CD14-positive monocyte (primary cell): ENCODE measurements at regions not wholly inside any gene's neighbourhood (a gene's known extent, or its start where the extent isn't known, plus 50 kb on each side); places are given as distances from the start of the nearest gene placed in this dataset.
A peak's percentile ranks its signal among the peaks of the same experiment; 100 is the strongest.

Source experiments
- DNase-seq, 3 donors: peaks; one replicate each; pipeline ENCODE4 v3.0.0-alpha.2; 2011 to 2022
- H2AFZ ChIP-seq: 2 replicates; pipeline ENCODE4 v1.6.0; 2012; ENCODE audit warnings: mild to moderate bottlenecking, low read depth, low read length, inconsistent platforms; ENCODE audit not compliant: insufficient read depth, poor library complexity, severe bottlenecking
- H3K27ac ChIP-seq, 2 donors: 1 replicate in 1 of 2; 2 replicates in 1 of 2; pipeline ENCODE4 v1.5.1; 2012 to 2013; ENCODE audit warnings: low read length in 2 of 2, control low read depth in 1 of 2, inconsistent platforms in 1 of 2, low read depth in 1 of 2, mild to moderate bottlenecking in 1 of 2
- H3K27me3 ChIP-seq, 2 donors: one replicate each; pipeline versions ENCODE4 v1.6.0 to v1.6.1; 2011 to 2013; ENCODE audit warnings: low read length in 2 of 2; ENCODE audit not compliant: control insufficient read depth in 2 of 2, insufficient read depth in 2 of 2
- H3K36me3 ChIP-seq, 2 donors: replicated peaks in 1 of 2; 1 replicate in 1 of 2; 2 replicates in 1 of 2; pipeline versions ENCODE4 v1.5.1 to v1.6.1; 2012 to 2013; ENCODE audit warnings: low read length in 2 of 2, control low read depth in 1 of 2, inconsistent platforms in 1 of 2, mild to moderate bottlenecking in 1 of 2; ENCODE audit not compliant: insufficient read depth in 2 of 2, control insufficient read depth in 1 of 2
- H3K4me1 ChIP-seq, 2 donors: 1 replicate in 1 of 2; 2 replicates in 1 of 2; pipeline versions ENCODE4 v1.5.1 to v1.6.1; 2012 to 2013; ENCODE audit warnings: low read length in 2 of 2, control low read depth in 1 of 2, inconsistent platforms in 1 of 2, mild to moderate bottlenecking in 1 of 2, moderate library complexity in 1 of 2; ENCODE audit not compliant: insufficient read depth in 2 of 2, control insufficient read depth in 1 of 2
- H3K4me2 ChIP-seq: replicated peaks from 2 replicates; pipeline ENCODE3; 2012; ENCODE audit warnings: low read length, moderate library complexity, mild to moderate bottlenecking; ENCODE audit not compliant: poor library complexity, severe bottlenecking; ENCODE audit errors: extremely low read depth
- H3K4me3 ChIP-seq, 3 experiments: fragments of 200-600 bp in 1 of 3; sonication (generic) in 1 of 3; replicated peaks in 1 of 3; 1 replicate in 2 of 3; 2 replicates in 1 of 3; pipeline ENCODE4 v1.5.1; 2011 to 2013; ENCODE audit warnings: low read length in 3 of 3, mild to moderate bottlenecking in 3 of 3, control low read depth in 2 of 3, low read depth in 2 of 3, inconsistent platforms in 1 of 3, moderate library complexity in 1 of 3
- H3K79me2 ChIP-seq: 2 replicates; pipeline ENCODE4 v1.6.0; 2012; ENCODE audit warnings: mild to moderate bottlenecking, control low read depth, inconsistent platforms, low read length, moderate library complexity; ENCODE audit not compliant: insufficient read depth
- H3K9ac ChIP-seq: 2 replicates; pipeline ENCODE4 v1.6.0; 2017; ENCODE audit warnings: low read length, mild to moderate bottlenecking; ENCODE audit not compliant: insufficient read depth, poor library complexity, severe bottlenecking
- H3K9me3 ChIP-seq, 2 donors: replicated peaks in 1 of 2; 1 replicate in 1 of 2; 2 replicates in 1 of 2; pipeline versions ENCODE4 v1.5.1 to v1.6.1; 2012 to 2013; ENCODE audit warnings: low read length in 2 of 2, control low read depth in 1 of 2; ENCODE audit not compliant: control insufficient read depth in 1 of 2, insufficient read depth in 1 of 2
- H4K20me1 ChIP-seq: 2 replicates; pipeline ENCODE4 v1.6.0; 2012; ENCODE audit warnings: mild to moderate bottlenecking, low read length, control low read depth, moderate library complexity; ENCODE audit not compliant: insufficient read depth
- H3K27ac Mint-ChIP-seq, 7 donors: one replicate each; pipeline ENCODE4 v1.8.0; 2020; ENCODE audit warnings: mild to moderate bottlenecking in 7 of 7, mixed read lengths in 7 of 7, moderate library complexity in 6 of 7, inconsistent platforms in 2 of 7
- H3K27me3 Mint-ChIP-seq, 3 donors: one replicate each; pipeline ENCODE4 v1.8.0; 2021 to 2022; ENCODE audit warnings: low read depth in 3 of 3, mild to moderate bottlenecking in 3 of 3, mixed read lengths in 3 of 3, moderate library complexity in 3 of 3, inconsistent platforms in 1 of 3
- H3K36me3 Mint-ChIP-seq, 2 donors: one replicate each; pipeline ENCODE4 v1.8.0; 2020; ENCODE audit warnings: mixed read lengths in 2 of 2, inconsistent platforms in 1 of 2, mild to moderate bottlenecking in 1 of 2
- H3K4me1 Mint-ChIP-seq: one replicate; pipeline ENCODE4 v1.8.0; 2020; ENCODE audit warnings: mild to moderate bottlenecking, mixed read lengths
- H3K4me3 Mint-ChIP-seq, 2 donors: one replicate each; pipeline ENCODE4 v1.8.0; 2020; ENCODE audit warnings: mild to moderate bottlenecking in 2 of 2, mixed read lengths in 2 of 2, moderate library complexity in 1 of 2
- H3K9me3 Mint-ChIP-seq, 7 donors: one replicate each; pipeline ENCODE4 v1.8.0; 2020 to 2022; ENCODE audit warnings: mixed read lengths in 7 of 7, mild to moderate bottlenecking in 6 of 7, moderate library complexity in 6 of 7, inconsistent platforms in 2 of 7
- WGBS: methylation state at CpG from one replicate; pipeline ENCODE4 v1.1.5; 2013; ENCODE audit warnings: missing lambda C conversion rate; ENCODE audit not compliant: insufficient coverage; 5-methylcytosine and 5-hydroxymethylcytosine counted together
- intact Hi-C, 2 donors: fragments of 100-400 bp; cut with micrococcal nuclease; formaldehyde crosslinking; loops; one replicate each; pipeline versions ENCODE4 v1.15.0 to v1.15.1; 2023
- TF ChIP-seq, protein P1 (sequence below): fragments of 200-600 bp; IDR thresholded peaks from one replicate; pipeline ENCODE4 v1.8.0; 2022; ENCODE audit warnings: antibody characterized with exemption, mild to moderate bottlenecking

DNA sequence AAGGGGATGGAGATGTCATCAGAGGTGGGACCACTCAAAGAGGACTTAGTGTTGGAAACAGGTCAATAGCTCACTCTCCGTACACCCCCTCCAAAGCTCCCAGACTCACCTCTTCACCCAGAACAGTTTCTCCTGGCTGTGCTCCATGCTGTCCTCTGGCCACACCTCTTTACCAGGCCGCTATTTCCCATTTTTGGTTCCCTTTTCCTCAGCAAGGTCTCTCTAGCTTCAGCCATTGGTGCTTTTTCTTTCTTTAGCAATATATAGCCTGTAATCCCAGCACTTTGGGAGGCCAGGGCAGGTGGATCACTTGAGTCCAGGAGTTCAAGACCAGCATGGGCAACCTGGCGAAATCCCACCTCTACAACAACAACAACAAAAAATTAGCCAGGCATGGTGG, 123.6 kb upstream of the SMAD3 start:
- DNase-seq: peak; percentile 42 to 59 (median 57)
- 31% methylated on average over 2 of the region's 3 CpGs for WGBS
- no peaks in the 10 kb centered on the region for H3K79me2 ChIP-seq
- H3K4me1 ChIP-seq: peaks cover 12 to 15% of the 10 kb centered on the region in 2 donors
- no peaks in the 10 kb centered on the region for H3K36me3 Mint-ChIP-seq
- peaks cover 26% of the 10 kb centered on the region for H3K4me1 Mint-ChIP-seq
- H3K27me3 Mint-ChIP-seq: peaks cover under 1 to 7% (median 6%) of the 10 kb centered on the region in 3 donors
- peak overlapping the region in 4 of 7 donors; percentile 13 to 69 (median 32) for H3K27ac Mint-ChIP-seq
- H3K27ac ChIP-seq: no peak overlapping the region
- H3K9me3 Mint-ChIP-seq: peaks cover 0 to 11% (median 8%) of the 10 kb centered on the region in 7 donors
- no peak overlapping the region for H3K9ac ChIP-seq
- peaks cover 6 to 9% of the 10 kb centered on the region in 2 donors for H3K9me3 ChIP-seq
- no peak overlapping the region for H3K4me2 ChIP-seq
- intact Hi-C loops: no loop called here
- no peaks in the 10 kb centered on the region for H3K27me3 ChIP-seq
- H3K36me3 ChIP-seq: no peaks in the 10 kb centered on the region
- TF ChIP-seq, protein P1, sequence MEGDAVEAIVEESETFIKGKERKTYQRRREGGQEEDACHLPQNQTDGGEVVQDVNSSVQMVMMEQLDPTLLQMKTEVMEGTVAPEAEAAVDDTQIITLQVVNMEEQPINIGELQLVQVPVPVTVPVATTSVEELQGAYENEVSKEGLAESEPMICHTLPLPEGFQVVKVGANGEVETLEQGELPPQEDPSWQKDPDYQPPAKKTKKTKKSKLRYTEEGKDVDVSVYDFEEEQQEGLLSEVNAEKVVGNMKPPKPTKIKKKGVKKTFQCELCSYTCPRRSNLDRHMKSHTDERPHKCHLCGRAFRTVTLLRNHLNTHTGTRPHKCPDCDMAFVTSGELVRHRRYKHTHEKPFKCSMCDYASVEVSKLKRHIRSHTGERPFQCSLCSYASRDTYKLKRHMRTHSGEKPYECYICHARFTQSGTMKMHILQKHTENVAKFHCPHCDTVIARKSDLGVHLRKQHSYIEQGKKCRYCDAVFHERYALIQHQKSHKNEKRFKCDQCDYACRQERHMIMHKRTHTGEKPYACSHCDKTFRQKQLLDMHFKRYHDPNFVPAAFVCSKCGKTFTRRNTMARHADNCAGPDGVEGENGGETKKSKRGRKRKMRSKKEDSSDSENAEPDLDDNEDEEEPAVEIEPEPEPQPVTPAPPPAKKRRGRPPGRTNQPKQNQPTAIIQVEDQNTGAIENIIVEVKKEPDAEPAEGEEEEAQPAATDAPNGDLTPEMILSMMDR: no peak
- H4K20me1 ChIP-seq: no peaks in the 10 kb centered on the region
- H3K4me3 ChIP-seq: no peak overlapping the region
- no peak overlapping the region for H2AFZ ChIP-seq
- H3K4me3 Mint-ChIP-seq: no peak overlapping the region

DNA sequence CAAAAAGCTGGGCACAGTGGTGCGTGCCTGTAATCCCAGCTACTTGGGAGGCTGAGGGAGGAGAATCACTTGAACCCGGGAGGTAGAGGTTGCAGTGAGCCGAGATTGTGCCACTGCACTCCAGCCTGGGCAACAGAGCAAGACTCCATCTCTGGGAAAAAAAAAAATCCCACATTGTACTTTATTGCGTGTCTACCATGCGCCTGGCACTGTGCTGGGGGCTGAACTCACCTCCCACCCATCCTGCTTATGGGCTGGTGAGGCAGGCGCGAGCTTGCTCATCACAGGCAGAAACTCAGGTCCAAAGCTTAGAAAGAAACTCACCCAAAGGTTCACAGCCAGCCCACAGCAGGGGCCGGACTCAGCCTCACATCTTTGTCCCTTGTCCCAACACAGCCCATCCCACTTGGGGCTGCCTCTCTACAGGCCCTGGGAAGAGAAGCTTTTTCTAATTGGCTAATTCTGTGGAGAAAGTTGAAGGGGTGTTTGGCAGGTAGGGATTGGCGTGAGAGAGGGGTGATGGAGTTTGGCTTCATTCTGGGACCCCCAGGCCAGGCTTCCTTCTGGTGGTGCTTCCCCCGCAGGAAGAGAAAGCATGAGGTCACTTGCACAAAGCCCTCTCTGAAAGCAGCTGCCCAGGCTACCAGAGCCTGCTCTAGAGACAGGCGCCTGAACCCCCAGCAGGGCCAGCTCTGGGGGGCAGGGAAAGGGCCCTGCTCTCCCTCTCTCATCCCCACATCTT, 122.6 kb upstream of the SMAD3 start:
- WGBS: 93% methylated on average over 3 of the region's 11 CpGs
- no peak overlapping the region for H3K9ac ChIP-seq
- no peaks in the 10 kb centered on the region for H3K27me3 ChIP-seq
- no peak overlapping the region for H2AFZ ChIP-seq
- no peak overlapping the region for H3K27ac Mint-ChIP-seq
- no peak overlapping the region for H3K4me3 Mint-ChIP-seq
- no peak overlapping the region for H3K4me2 ChIP-seq
- peaks cover 12 to 15% of the 10 kb centered on the region in 2 donors for H3K4me1 ChIP-seq
- peaks cover 28% of the 10 kb centered on the region for H3K4me1 Mint-ChIP-seq
- TF ChIP-seq, protein P1: no peak
- H3K9me3 Mint-ChIP-seq: peaks cover 0 to 5% (median 2%) of the 10 kb centered on the region in 7 donors
- peaks cover under 1 to 2% of the 10 kb centered on the region in 2 donors for H3K9me3 ChIP-seq
- H3K27me3 Mint-ChIP-seq: peaks cover 0 to 7% (median 6%) of the 10 kb centered on the region in 3 donors
- no peaks in the 10 kb centered on the region for H3K79me2 ChIP-seq
- no peak overlapping the region for H3K27ac ChIP-seq
- H3K4me3 ChIP-seq: no peak overlapping the region
- no peaks in the 10 kb centered on the region for H3K36me3 Mint-ChIP-seq
- no peak for DNase-seq
- H3K36me3 ChIP-seq: no peaks in the 10 kb centered on the region
- intact Hi-C loops: no loop called here
- no peaks in the 10 kb centered on the region for H4K20me1 ChIP-seq
